Activated T-helper 17 cell treated with anti-CD3 and anti-CD28 coated beads, Interleukin-2, amount 50 U/mL, for 72 hours (primary cell): ENCODE measurements at regions not wholly inside any gene's neighbourhood (a gene's known extent, or its start where the extent isn't known, plus 50 kb on each side); places are given as distances from the start of the nearest gene placed in this dataset.

Experiments
- ATAC-seq: fragments of 150-1000 bp; cut with Tn5 transposase; replicated peaks from 2 replicates; pipeline ENCODE4 v1.10.0; 2021; ENCODE audit warnings: mild to moderate bottlenecking, moderate library complexity
- H3K27ac Mint-ChIP-seq: one replicate; pipeline ENCODE4 v1.8.0; 2022; ENCODE audit warnings: mixed read lengths
- H3K27me3 Mint-ChIP-seq: one replicate; pipeline ENCODE4 v1.8.0; 2022; ENCODE audit warnings: mixed read lengths
- H3K36me3 Mint-ChIP-seq: one replicate; pipeline ENCODE4 v1.8.0; 2022; ENCODE audit warnings: low read depth, mild to moderate bottlenecking, mixed read lengths
- H3K4me1 Mint-ChIP-seq: one replicate; pipeline ENCODE4 v1.8.0; 2022; ENCODE audit warnings: mixed read lengths
- H3K4me3 Mint-ChIP-seq: one replicate; pipeline ENCODE4 v1.8.0; 2022; ENCODE audit warnings: mild to moderate bottlenecking, mixed read lengths
- H3K9me3 Mint-ChIP-seq: one replicate; pipeline ENCODE4 v1.8.0; 2022; ENCODE audit warnings: mixed read lengths

- H3K27me3 Mint-ChIP-seq = peaks cover 12% of the 10 kb centered on the region
- H3K9me3 Mint-ChIP-seq = no peaks in the 10 kb centered on the region
- no peak overlapping the region for H3K27ac Mint-ChIP-seq
- no peaks in the 10 kb centered on the region for H3K4me1 Mint-ChIP-seq
- no peak for ATAC-seq
- no peak overlapping the region for H3K4me3 Mint-ChIP-seq
- H3K36me3 Mint-ChIP-seq = no peaks in the 10 kb centered on the region
These were observed 61.1 kb upstream of the DLK1 start for GRCh38 chr14:100665511-100666032.

- Mint-ChIP-seq H3K9me3 (no peaks in the 10 kb centered on the region), H3K4me1 (no peaks in the 10 kb centered on the region), H3K27me3 (peaks cover 15% of the 10 kb centered on the region), H3K27ac (no peak overlapping the region), H3K36me3 (no peaks in the 10 kb centered on the region), H3K4me3 (no peak overlapping the region)
- no peak for ATAC-seq
These were observed 60.3 kb upstream of the DLK1 start for GRCh38 chr14:100666403-100666802.

GRCh38 chr14:100666851-100667250 is 59.8 kb upstream of the DLK1 start:
- Mint-ChIP-seq H3K27me3 (peaks cover 18% of the 10 kb centered on the region), H3K4me1 (no peaks in the 10 kb centered on the region), H3K36me3 (no peaks in the 10 kb centered on the region), H3K27ac (no peak overlapping the region), H3K9me3 (no peaks in the 10 kb centered on the region), H3K4me3 (no peak overlapping the region)
- no peak for ATAC-seq

GRCh38 chr14:100667656-100668055 is 59.0 kb upstream of the DLK1 start:
- ATAC-seq = no peak
- Mint-ChIP-seq H3K36me3 (no peaks in the 10 kb centered on the region), H3K9me3 (no peaks in the 10 kb centered on the region), H3K4me3 (no peak overlapping the region), H3K27me3 (peaks cover 24% of the 10 kb centered on the region), H3K27ac (no peak overlapping the region), H3K4me1 (no peaks in the 10 kb centered on the region)

- H3K27ac Mint-ChIP-seq = no peak overlapping the region
- H3K4me3 Mint-ChIP-seq = no peak overlapping the region
- H3K4me1 Mint-ChIP-seq = no peaks in the 10 kb centered on the region
- H3K9me3 Mint-ChIP-seq = no peaks in the 10 kb centered on the region
- H3K36me3 Mint-ChIP-seq = no peaks in the 10 kb centered on the region
- H3K27me3 Mint-ChIP-seq = peaks cover 29% of the 10 kb centered on the region
- no peak for ATAC-seq
These were observed 58.3 kb upstream of the DLK1 start for GRCh38 chr14:100668352-100668751.

- H3K4me1 Mint-ChIP-seq = peaks cover 4% of the 10 kb centered on the region
- H3K36me3 Mint-ChIP-seq = no peaks in the 10 kb centered on the region
- no peak for ATAC-seq
- no peak overlapping the region for H3K4me3 Mint-ChIP-seq
- H3K27ac Mint-ChIP-seq = no peak overlapping the region
- no peaks in the 10 kb centered on the region for H3K9me3 Mint-ChIP-seq
- H3K27me3 Mint-ChIP-seq = peaks cover 35% of the 10 kb centered on the region
These were observed 57.7 kb upstream of the DLK1 start for GRCh38 chr14:100669011-100669412.

GRCh38 chr14:100669468-100669867 is 57.2 kb upstream of the DLK1 start:
- ATAC-seq = no peak
- Mint-ChIP-seq H3K4me1 (peaks cover 4% of the 10 kb centered on the region), H3K27ac (no peak overlapping the region), H3K36me3 (no peaks in the 10 kb centered on the region), H3K27me3 (peaks cover 36% of the 10 kb centered on the region), H3K9me3 (no peaks in the 10 kb centered on the region), H3K4me3 (no peak overlapping the region)

GRCh38 chr14:100670017-100670752 is 56.5 kb upstream of the DLK1 start:
- Mint-ChIP-seq H3K27ac (no peak overlapping the region), H3K27me3 (peaks cover 39% of the 10 kb centered on the region), H3K4me3 (no peak overlapping the region), H3K4me1 (peaks cover 4% of the 10 kb centered on the region), H3K36me3 (no peaks in the 10 kb centered on the region), H3K9me3 (no peaks in the 10 kb centered on the region)
- no peak for ATAC-seq

GRCh38 chr14:100670753-100671049 is 56.0 kb upstream of the DLK1 start:
- Mint-ChIP-seq H3K9me3 (no peaks in the 10 kb centered on the region), H3K36me3 (no peaks in the 10 kb centered on the region), H3K27ac (no peak overlapping the region), H3K27me3 (peaks cover 41% of the 10 kb centered on the region), H3K4me1 (peaks cover 4% of the 10 kb centered on the region), H3K4me3 (no peak overlapping the region)
- ATAC-seq = no peak

- Mint-ChIP-seq H3K36me3 (no peaks in the 10 kb centered on the region), H3K27ac (no peak overlapping the region), H3K27me3 (peaks cover 41% of the 10 kb centered on the region), H3K9me3 (no peaks in the 10 kb centered on the region), H3K4me1 (peaks cover 4% of the 10 kb centered on the region), H3K4me3 (no peak overlapping the region)
- no peak for ATAC-seq
These were observed 55.2 kb upstream of the DLK1 start for GRCh38 chr14:100671386-100671901.

GRCh38 chr14:100671906-100672305 is 54.8 kb upstream of the DLK1 start:
- Mint-ChIP-seq H3K4me3 (no peak overlapping the region), H3K4me1 (peaks cover 4% of the 10 kb centered on the region), H3K27me3 (peaks cover 38% of the 10 kb centered on the region), H3K27ac (no peak overlapping the region), H3K9me3 (no peaks in the 10 kb centered on the region), H3K36me3 (no peaks in the 10 kb centered on the region)
- no peak for ATAC-seq

- Mint-ChIP-seq H3K27ac (no peak overlapping the region), H3K36me3 (no peaks in the 10 kb centered on the region), H3K9me3 (no peaks in the 10 kb centered on the region), H3K4me1 (peaks cover 4% of the 10 kb centered on the region), H3K27me3 (peaks cover 38% of the 10 kb centered on the region), H3K4me3 (no peak overlapping the region)
- ATAC-seq = no peak
These were observed 53.4 kb upstream of the DLK1 start for GRCh38 chr14:100673085-100673806.

GRCh38 chr14:100673807-100674154 is 52.9 kb upstream of the DLK1 start:
- Mint-ChIP-seq H3K9me3 (no peaks in the 10 kb centered on the region), H3K27ac (no peak overlapping the region), H3K27me3 (peaks cover 38% of the 10 kb centered on the region), H3K4me3 (no peak overlapping the region), H3K36me3 (no peaks in the 10 kb centered on the region), H3K4me1 (peaks cover 4% of the 10 kb centered on the region)
- ATAC-seq = no peak

GRCh38 chr14:100674428-100674827 is 52.3 kb upstream of the DLK1 start:
- Mint-ChIP-seq H3K36me3 (no peaks in the 10 kb centered on the region), H3K4me3 (no peak overlapping the region), H3K27ac (no peak overlapping the region), H3K4me1 (peaks cover 4% of the 10 kb centered on the region), H3K9me3 (no peaks in the 10 kb centered on the region), H3K27me3 (peaks cover 37% of the 10 kb centered on the region)
- no peak for ATAC-seq

GRCh38 chr14:100674897-100675619 is 51.6 kb upstream of the DLK1 start:
- Mint-ChIP-seq H3K4me1 (peaks cover 4% of the 10 kb centered on the region), H3K4me3 (no peak overlapping the region), H3K27ac (no peak overlapping the region), H3K9me3 (no peaks in the 10 kb centered on the region), H3K27me3 (peaks cover 32% of the 10 kb centered on the region), H3K36me3 (no peaks in the 10 kb centered on the region)
- no peak for ATAC-seq
